Body of pancreas (tissue), 4 donors: ENCODE measurements at regions not wholly inside any gene's neighbourhood (a gene's known extent, or its start where the extent isn't known, plus 50 kb on each side); places are given as distances from the start of the nearest gene placed in this dataset.

ENCODE experiments used
- ATAC-seq: fragments of 150-250 bp; one replicate; pipeline ENCODE4 v1.9.1; 2016
- DNase-seq, 4 donors: peaks; one replicate each; pipeline ENCODE4 v3.0.0-alpha.2; 2019
- H3K27ac ChIP-seq, 4 donors: fragments of 200-600 bp; sonication (generic); 1 replicate in 3 of 4; 2 replicates in 1 of 4; pipeline versions ENCODE4 v1.5.1 to v1.6.1; 2016 to 2019; ENCODE audit warnings: mild to moderate bottlenecking in 1 of 4, mixed read lengths in 1 of 4, moderate library complexity in 1 of 4
- H3K27me3 ChIP-seq, 2 donors: fragments of 200-600 bp; sonication (generic); one replicate each; pipeline ENCODE4 v1.6.0; 2016; ENCODE audit warnings: mild to moderate bottlenecking in 1 of 2
- H3K36me3 ChIP-seq, 2 donors: fragments of 200-600 bp; sonication (generic); replicated peaks in 1 of 2; 2 replicates each; pipeline ENCODE4 v1.5.1; 2016; ENCODE audit warnings: low read depth in 2 of 2; ENCODE audit not compliant: insufficient read depth in 1 of 2
- H3K4me1 ChIP-seq: fragments of 200-600 bp; sonication (generic); one replicate; pipeline ENCODE4 v1.6.0; 2016
- H3K4me3 ChIP-seq, 2 donors: fragments of 200-600 bp; sonication (generic); 1 replicate in 1 of 2; 2 replicates in 1 of 2; pipeline ENCODE4 v1.5.1; 2016 to 2019
- H3K9me3 ChIP-seq, 3 donors: fragments of 200-600 bp; sonication (generic); 1 replicate in 2 of 3; 2 replicates in 1 of 3; pipeline ENCODE4 v1.5.1; 2016
- POLR2A ChIP-seq, 3 donors: fragments of 450-650 bp; IDR thresholded peaks; one replicate each; pipeline ENCODE4 v1.6.1; 2016; ENCODE audit warnings: antibody characterized with exemption in 3 of 3, mild to moderate bottlenecking in 2 of 3
- WGBS, 2 donors: methylation state at CpG; one replicate each; pipeline ENCODE4 v1.1.5; 2017; 5-methylcytosine and 5-hydroxymethylcytosine counted together
- intact Hi-C: fragments of 100-400 bp; cut with DNase I; formaldehyde crosslinking; loops from one replicate; pipeline ENCODE4 v1.15.1; 2023
- TF ChIP-seq, protein P1 (sequence below), 7 experiments: fragments of 450-650 bp in 4 of 7; fragments of 200-600 bp in 3 of 7; sonication (generic) in 3 of 7; IDR thresholded peaks; one replicate each; pipeline ENCODE4 v1.5.1; 2016 to 2019; ENCODE audit warnings: antibody characterized with exemption in 7 of 7

DNA sequence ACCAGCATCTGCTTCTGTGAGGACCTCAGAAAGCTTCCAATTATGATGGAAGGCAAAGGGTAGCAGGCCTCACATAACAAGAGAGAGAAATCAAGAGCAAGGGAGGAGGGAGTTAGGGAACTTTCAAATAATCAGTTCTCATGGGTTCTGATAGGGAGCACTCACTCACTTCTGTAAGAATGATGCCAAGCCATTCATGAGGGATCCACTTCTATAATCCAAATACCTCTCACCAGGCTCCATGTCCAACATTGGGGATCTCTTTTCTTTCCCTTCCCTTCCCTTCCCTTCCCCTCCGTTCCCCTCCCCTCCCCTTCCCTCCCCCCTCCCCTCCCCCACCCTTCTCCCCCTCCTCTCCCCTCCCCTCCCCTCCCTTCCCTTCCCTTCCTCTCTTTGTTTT, 884.6 kb upstream of the GHITM start:
- 29 to 44% methylated on average over 1 of the region's 1 CpG for WGBS, 2 donors
- ATAC-seq (no peak), DNase-seq (no peak)
- Histone ChIP-seq H3K36me3 (no peaks in the 10 kb centered on the region), H3K9me3 (peaks cover 0 to 4% (median 0%) of the 10 kb centered on the region in 3 donors), H3K27me3 (no peaks in the 10 kb centered on the region), H3K4me3 (no peak overlapping the region), H3K4me1 (no peaks in the 10 kb centered on the region), H3K27ac (no peak overlapping the region)
- intact Hi-C loops: no loop called here
- TF ChIP-seq, protein P1, sequence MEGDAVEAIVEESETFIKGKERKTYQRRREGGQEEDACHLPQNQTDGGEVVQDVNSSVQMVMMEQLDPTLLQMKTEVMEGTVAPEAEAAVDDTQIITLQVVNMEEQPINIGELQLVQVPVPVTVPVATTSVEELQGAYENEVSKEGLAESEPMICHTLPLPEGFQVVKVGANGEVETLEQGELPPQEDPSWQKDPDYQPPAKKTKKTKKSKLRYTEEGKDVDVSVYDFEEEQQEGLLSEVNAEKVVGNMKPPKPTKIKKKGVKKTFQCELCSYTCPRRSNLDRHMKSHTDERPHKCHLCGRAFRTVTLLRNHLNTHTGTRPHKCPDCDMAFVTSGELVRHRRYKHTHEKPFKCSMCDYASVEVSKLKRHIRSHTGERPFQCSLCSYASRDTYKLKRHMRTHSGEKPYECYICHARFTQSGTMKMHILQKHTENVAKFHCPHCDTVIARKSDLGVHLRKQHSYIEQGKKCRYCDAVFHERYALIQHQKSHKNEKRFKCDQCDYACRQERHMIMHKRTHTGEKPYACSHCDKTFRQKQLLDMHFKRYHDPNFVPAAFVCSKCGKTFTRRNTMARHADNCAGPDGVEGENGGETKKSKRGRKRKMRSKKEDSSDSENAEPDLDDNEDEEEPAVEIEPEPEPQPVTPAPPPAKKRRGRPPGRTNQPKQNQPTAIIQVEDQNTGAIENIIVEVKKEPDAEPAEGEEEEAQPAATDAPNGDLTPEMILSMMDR (IDR thresholded peaks at IDR 0.05): no peak
- no peak for TF ChIP-seq POLR2A (IDR thresholded peaks at IDR 0.05)

DNA sequence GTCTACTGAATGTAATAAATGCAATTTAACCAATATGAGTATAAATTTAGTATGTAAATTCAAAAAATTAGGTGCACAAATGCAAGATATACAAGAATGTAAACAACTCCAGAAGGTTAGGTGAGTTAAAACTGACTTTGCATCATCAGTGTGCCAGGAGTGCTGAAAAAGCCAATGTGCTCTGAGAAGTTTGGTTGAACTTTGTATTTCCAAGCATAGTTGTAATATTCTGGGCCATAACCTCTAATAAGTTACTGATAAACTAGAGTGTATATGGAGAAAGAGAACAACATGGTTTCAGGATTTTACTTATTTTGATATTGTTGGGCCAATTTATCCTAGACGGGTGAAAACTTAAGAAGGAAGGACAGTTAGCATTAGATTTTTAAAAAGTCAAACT, 876.9 kb upstream of the GHITM start:
- Histone ChIP-seq H3K36me3 (no peaks in the 10 kb centered on the region), H3K9me3 (no peaks in the 10 kb centered on the region), H3K27me3 (no peaks in the 10 kb centered on the region), H3K27ac (no peak overlapping the region), H3K4me1 (no peaks in the 10 kb centered on the region), H3K4me3 (no peak overlapping the region)
- no peak for DNase-seq
- 63 to 68% methylated on average over 1 of the region's 1 CpG for WGBS, 2 donors
- TF ChIP-seq, protein P1 (IDR thresholded peaks at IDR 0.05): no peak
- TF ChIP-seq POLR2A (IDR thresholded peaks at IDR 0.05): no peak
- ATAC-seq: no peak
- intact Hi-C loops: no loop called here

DNA sequence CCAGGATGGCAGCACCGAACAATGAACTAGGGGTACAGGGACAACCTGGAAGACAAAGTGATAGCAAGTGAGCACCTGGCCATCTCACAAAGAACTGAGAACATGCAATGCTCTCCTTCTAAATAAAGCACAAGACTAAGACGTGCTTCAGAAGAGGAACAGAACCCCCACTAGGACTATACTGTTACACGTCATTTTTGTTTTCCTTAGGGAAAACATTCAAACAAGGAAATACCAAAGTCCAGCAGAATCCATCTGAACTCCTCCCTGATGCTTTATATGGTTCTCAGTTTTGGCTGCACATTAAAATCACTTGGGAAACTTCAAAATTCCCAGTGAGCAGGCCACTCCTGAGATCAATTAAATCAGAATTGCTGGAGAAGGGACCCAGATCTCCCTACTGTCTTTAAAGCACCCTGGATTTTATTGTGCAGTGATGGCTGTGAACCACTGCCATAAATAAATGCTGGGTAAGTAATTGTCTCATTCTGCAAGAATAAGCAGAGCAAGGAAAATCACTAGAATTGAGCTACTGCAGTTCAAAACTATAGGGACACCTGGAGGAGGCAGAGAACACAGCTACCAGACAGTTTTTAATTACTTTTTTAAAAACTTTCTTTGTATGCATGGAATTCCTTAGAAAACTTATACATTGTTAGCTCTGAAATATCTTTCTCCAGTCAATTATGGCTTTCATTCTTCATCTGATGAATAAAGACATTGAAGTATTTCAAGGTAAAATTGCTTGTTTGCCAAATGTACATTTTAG, 866.5 kb upstream of the GHITM start:
- no peaks in the 10 kb centered on the region for H3K4me1 ChIP-seq
- no peak for ATAC-seq
- WGBS, 2 donors: 57 to 58% methylated on average over 3 of the region's 3 CpGs
- TF ChIP-seq, protein P1 (IDR thresholded peaks at IDR 0.05): no peak
- no peak for TF ChIP-seq POLR2A (IDR thresholded peaks at IDR 0.05)
- H3K9me3 ChIP-seq: no peaks in the 10 kb centered on the region
- no peak overlapping the region for H3K4me3 ChIP-seq
- no peak overlapping the region for H3K27ac ChIP-seq
- intact Hi-C loops: no loop called here
- no peak for DNase-seq
- no peaks in the 10 kb centered on the region for H3K27me3 ChIP-seq
- no peaks in the 10 kb centered on the region for H3K36me3 ChIP-seq

DNA sequence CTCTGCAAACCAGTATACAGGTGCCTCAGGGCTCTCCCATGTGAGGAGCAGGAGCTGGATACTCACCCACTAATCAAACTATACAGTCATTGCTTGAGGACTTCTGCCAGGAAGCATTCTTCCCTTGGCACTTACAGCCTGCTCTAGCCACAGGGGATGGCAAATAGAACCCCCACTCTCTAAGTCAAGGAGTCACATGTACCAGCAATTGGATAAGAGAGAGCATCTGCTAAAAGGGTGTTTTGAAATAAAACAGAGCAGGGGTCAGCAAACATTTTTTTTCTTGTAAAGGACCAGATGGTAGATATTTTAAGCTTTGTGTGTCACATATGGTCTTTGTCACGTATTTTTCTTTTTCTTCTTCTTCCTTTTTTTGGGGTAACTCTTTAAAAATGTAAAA, 865.2 kb upstream of the GHITM start:
- 27 to 39% methylated on average over 1 of the region's 1 CpG for WGBS, 2 donors
- TF ChIP-seq POLR2A (IDR thresholded peaks at IDR 0.05): no peak
- TF ChIP-seq, protein P1 (IDR thresholded peaks at IDR 0.05): no peak
- ATAC-seq: no peak
- intact Hi-C loops: no loop called here
- no peaks in the 10 kb centered on the region for H3K27me3 ChIP-seq
- H3K27ac ChIP-seq: no peak overlapping the region
- no peaks in the 10 kb centered on the region for H3K4me1 ChIP-seq
- H3K9me3 ChIP-seq: no peaks in the 10 kb centered on the region
- no peaks in the 10 kb centered on the region for H3K36me3 ChIP-seq
- no peak overlapping the region for H3K4me3 ChIP-seq
- DNase-seq: no peak

DNA sequence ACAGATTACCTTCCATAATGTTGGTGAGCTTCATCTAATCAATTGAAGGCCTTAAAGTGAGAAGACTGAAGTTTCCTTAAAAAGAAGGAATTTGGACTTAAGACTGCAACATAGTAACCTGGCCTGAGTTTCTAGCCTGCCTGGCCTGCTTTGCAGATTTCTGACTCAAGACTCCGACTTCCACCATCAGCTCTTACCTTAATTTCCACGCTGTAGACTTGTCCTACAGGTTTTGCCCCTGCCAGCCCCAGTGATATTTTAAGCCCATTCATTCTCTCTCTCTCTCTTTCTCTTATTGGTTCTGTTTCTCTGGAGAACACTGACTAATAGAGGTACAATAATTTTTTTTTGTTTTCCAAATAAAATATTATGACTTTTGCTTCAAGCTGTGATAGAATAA, 862.3 kb upstream of the GHITM start:
- H3K27me3 ChIP-seq: no peaks in the 10 kb centered on the region
- WGBS, 2 donors: 45 to 56% methylated on average over 2 of the region's 2 CpGs
- H3K4me1 ChIP-seq: no peaks in the 10 kb centered on the region
- no peaks in the 10 kb centered on the region for H3K9me3 ChIP-seq
- ATAC-seq (no peak), DNase-seq (no peak)
- H3K36me3 ChIP-seq: no peaks in the 10 kb centered on the region
- H3K4me3 ChIP-seq: no peak overlapping the region
- TF ChIP-seq, protein P1 (IDR thresholded peaks at IDR 0.05): no peak
- TF ChIP-seq POLR2A (IDR thresholded peaks at IDR 0.05): no peak
- intact Hi-C loops: no loop called here
- no peak overlapping the region for H3K27ac ChIP-seq
